ENCODE measurements at regions not wholly inside any gene's neighbourhood (a gene's known extent, or its start where the extent isn't known, plus 50 kb on each side); places are given as distances from the start of the nearest gene placed in this dataset.

GRCh38 chr2:129712676-129712985 lies 266.8 kb upstream of the RAB6C start:
- no peak for TF ChIP-seq CTCF (IDR thresholded peaks at IDR 0.05; ENCODE audit: low read depth, low read length, poor library complexity, severe bottlenecking)
- no peak for TF ChIP-seq EZH2phosphoT487 (IDR thresholded peaks at IDR 0.05; ENCODE audit: borderline replicate concordance, low read length)

Data from DOHH2 (cell line).